GM19043 (cell line): ENCODE measurements at regions not wholly inside any gene's neighbourhood (a gene's known extent, or its start where the extent isn't known, plus 50 kb on each side); places are given as distances from the start of the nearest gene placed in this dataset.
"Not testable (repeated sequence)": the region's sequence is repeated elsewhere in the genome, so short reads cannot be mapped to it uniquely, and the experiment has no call there.

Experiments used
- ATAC-seq: cut with Tn5 transposase; IDR thresholded peaks from one replicate; pipeline ENCODE4 v1.9.1; 2021; ENCODE audit warnings: low read depth; ENCODE audit not compliant: unreplicated experiment

DNA sequence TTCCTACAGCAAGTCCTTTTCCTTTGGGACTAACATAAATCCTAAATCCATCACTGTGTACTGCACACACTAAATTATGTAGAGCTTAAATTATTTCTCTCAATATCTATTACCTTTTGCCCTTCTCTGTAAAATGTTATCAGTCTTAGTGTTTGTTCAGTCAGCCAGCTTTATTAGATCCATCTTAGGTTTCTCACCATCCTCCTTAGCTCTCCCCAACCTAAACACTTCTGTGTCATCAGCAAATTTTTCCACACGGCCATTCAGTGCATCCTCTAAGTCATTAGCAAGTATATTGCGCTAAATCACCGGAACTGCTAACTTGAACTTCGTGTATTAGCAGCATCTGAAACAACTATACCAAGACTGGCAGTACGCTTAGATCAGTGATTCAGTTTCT, 142.1 kb upstream of the ZNF438 start:
- no peak for ATAC-seq

DNA sequence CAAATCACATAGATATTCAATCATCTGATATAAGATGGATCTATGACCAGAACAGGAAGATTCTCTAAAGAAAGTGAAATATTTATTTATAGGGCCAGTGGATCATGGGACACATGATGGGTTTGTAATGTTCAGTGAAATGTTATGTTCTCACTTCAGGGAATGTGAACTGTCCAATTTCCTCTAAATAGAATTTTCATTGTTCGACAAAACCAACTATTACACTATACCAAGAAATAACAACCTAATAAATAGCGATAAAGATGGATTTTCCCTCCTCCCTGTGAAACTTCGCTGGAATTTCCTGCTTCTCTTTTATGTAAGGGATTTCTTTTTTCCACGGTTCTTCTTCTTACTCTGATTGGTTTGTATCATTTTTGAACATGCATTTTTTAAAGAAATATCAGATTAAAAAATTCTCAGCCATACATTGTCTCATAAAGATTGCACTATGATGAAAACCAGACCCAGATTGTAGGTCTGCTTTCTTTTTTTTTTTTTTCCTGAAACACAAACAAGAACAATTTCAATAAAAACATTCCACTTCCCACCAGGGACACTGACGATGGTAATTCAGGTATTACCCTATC, 139.8 kb upstream of the ZEB1 start:
- no peak for ATAC-seq

DNA sequence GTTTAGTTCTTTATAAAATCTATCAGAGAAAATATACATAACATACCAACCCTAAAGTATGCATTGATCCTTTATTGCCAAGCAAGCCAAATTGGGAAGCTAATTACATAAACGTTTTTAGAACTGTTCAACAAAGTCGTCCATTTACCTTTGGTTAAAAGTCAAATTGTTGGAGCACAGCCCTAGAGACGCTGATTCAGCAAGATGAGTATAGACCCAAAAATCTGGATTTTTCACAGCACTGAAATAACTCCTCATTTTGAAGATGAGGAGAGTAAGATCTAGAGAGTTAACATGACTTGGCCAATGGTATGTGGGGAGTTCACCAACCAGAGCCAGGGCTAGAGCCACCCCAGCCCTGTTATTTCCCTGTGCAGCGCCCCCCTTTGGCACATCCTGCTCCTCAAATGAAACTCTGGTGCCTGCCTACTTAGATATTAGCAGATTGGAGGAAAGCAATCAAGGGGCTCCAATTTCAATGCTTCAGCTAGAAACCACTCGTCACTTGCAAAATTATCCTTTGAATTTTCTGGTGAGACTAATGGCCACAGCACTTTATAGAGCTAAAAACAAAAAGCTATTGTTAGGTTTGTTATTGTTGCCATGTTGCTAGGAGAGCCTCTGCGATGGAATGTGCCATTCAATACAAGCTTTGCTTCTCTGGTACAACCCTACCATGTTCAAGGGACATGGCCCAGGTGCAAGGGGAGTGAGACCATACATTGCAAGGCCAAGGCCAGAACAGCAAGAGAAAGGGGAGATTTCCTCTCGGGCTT, 132.6 kb upstream of the ZEB1 start:
- ATAC-seq, result no peak

DNA sequence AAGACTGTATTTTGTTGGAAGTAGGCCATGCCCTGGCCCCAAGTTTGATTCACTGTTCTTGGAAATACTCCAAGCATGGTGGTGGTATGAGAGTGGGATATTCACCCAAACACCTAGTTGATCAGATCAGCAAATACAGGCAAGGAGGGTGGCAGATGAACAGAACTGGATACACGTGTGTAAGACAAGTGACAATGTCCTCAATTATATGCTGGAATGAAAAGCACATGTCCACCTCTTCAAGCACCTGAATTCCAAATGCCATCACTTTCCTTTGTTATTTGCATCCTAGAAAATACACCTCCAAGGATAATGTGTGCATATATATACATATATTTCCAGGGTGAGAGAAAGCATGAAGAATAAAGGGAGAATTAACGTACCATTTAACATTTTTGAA, 131.8 kb upstream of the ZEB1 start:
- no peak for ATAC-seq

DNA sequence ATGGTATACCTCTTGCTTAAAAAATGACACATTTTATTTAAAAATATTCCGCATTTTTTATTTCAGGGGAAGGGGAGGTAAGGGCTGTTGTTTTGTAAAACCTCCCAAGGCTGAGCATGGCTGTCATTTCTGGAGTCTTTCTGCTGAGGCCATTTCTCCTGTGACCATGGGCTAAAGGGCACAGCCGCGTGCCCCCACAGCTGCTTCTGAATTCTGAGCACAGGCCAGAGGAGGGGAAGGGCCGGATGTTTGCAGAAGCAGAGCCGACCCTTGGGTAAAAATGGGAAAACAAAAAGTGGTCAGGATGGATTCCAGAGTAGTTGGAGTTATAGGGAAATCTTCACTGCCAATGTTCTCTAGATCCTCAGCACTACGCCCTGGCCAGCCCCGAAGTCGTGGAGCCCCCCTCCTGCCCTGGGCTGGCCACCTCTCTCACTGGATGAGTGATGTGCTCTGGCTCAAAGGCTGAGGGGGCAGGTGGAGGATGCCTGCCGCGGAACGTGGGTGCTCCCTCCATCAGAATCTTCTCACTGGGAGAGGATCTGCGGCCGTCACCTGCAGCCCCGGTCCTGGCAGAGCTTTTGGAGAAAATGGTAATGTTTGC, 131.3 kb upstream of the ZEB1 start:
- no peak for ATAC-seq

DNA sequence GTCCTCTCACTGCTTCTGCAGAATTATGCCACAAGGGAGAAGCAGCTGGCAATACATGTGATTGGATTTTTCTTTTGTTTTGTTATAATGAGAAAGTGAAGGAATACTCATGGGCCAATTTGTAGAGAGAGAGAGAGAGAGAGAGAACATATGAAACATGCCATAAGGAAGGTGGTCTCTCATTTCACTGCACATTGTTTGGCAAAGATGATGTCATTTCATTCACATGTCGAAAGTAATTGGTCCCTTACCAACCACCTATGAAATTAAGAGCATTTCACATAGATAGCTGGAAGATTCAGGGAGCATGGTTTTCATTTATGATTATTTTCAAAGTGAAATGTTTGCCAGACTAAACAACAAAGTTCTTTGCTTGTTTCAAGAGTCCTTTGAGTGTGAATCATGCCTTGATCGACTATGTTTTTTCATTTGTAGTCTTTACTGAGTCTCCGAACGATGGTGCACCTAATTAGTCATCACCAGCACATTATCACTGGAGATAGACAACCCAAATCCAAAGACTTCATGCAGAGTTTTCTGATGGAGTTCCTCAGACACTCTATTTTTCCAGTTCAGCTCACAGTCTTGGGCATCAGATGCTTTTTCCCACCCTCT, 130.1 kb upstream of the ZEB1 start:
- no peak for ATAC-seq

DNA sequence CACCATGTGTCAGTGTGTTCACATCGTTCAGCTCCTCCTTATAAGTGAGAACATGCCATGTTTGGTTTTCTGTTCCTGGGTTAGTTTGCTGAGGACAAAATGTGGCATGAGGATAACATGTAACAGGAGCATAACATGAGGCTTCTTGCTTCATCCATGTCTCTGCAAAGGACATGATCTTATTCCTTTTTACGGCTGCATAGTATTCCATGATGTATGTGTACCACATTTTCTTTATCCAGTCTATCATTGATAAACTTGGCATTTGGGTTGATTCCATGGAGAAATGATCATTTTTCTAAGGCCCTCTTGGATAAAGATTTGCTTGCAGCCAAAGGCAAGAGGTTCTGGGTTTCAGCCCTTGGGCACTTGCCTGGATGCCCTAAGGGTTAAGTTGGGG, 128.5 kb upstream of the ZEB1 start:
- ATAC-seq, result no peak

DNA sequence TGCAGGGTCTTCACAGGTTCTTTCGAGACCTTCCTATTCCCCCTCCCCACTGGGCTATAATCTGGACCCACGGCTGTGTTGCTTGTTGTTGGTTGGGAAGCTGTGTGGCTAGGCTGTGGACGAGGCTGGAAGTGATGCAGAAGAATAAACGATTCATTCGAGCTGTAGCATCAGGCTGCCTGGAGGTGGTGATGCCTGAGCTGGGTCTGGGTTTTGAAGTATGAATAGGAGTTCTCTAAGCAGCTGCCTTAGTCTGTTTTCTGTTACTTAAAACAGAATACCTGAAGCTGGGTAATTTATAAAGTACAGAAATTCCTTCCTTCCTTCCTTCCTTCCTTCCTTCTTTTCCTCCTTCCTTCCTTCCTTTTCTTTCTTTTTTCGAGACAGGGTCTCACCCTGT, 126.5 kb upstream of the ZEB1 start:
- ATAC-seq, result no peak

DNA sequence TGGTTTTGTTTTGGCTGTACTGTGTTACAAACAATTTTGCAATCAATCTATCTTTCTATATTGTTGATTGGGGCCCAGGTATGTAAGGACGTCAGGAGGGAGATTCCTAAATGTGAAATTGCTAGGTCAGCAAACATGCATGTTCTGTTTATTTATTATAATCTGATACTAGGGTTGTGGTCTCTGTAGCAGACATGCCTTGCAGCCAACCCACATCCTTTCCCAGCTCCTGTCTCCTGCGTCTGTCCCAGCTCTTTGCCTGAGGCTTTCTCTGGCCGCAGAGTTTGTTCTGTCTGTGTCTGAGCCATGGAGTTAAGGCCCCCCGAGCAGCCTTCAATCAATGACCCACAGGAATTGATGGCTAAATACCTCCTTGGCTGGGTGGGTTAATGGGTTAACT, 124.0 kb upstream of the ZEB1 start:
- ATAC-seq, result no peak

DNA sequence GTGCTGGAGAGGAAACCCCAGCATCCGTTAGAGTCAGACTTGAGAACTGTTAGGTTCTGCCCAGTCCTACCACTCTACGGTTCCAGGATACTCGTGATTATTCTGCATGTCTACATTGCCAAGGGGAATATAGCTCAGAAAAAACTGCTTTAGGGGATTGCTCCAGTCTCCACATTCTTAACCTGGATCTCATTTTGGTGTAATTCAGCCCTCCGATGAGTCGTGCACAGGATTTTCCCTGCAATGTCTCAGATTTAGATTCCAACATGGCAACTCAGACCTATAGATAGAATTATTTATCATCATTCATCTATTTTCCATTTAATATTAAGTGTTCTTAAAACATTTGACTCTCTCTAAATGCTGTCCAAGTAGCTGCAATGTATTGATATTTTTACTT, 121.1 kb upstream of the ZEB1 start:
- no peak for ATAC-seq

DNA sequence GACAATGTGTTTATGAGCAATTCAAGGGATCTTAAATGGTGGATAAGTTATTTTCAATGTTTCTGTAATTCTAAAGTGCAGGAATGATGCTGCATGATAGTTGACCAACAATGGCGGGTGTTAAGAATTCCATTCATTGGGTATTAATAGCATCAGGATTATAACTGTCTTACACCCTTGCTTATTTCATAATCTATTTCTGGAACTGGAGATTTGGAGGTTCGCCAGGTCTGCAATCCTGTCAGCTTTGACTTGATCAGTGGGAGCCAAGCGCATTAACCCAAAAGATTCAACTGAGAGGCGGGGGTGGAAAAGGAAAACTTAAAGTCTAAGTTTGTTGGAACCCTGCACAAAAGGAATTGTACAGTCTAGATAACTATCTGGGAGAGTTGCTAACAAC, 114.9 kb upstream of the ZEB1 start:
- no peak for ATAC-seq

DNA sequence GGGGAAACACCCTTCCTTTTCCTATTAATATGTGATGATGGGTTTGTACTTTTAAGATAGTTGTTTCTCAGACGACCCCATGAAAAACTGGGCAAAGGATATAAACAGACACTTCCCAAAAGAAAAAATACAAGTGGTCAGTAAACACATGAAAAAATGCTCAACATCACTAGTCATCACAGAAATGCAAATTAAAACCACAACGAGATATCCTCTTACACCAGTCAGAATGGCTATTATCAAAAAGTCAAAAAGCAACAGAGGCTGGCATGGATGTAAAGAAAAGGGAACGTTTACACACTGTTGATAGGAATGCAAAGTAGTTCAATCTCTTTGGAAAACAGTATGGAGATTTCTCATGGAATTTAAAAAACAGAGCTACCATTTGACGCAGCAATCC, 111.4 kb upstream of the ZEB1 start:
- ATAC-seq, result no peak

DNA sequence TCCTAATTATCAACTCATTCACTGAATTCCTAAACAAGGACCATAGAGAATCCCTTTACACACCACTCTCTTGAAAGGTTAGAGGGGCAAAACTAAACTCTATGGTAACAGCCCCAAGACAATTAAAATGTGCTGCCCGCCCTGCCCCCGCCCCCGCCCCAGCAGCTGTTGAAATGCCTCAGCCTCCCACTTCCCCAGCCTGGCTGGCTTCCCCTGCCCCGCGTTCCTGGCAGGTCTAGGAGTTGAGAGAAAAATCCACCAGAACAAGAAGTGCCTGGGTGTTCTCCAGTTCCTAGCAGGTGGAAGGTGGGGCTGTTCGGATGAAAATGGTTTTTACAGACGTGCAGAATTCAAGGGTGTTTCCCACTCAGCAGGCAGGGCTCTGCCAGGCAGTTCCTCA, 109.5 kb upstream of the ZEB1 start:
- no peak for ATAC-seq

DNA sequence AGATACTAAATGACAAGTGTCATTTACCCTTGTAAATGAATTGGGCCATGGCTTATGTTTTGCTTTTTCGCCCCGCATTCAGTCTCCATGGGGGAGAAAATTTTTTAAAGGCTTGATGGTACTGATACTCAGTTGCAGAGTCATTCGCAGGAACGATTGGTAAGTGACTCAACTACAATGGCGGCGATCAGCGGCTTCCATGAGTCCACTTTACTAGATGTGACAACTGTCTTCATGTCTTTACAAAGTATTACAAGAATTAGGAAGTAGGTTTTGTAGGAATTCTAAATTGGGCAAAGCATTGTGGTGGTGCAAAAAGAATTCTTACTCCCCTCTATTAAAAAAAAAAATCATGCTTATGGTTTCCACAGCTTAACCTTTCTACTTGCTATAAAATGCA, 108.8 kb upstream of the ZEB1 start:
- ATAC-seq, result no peak

DNA sequence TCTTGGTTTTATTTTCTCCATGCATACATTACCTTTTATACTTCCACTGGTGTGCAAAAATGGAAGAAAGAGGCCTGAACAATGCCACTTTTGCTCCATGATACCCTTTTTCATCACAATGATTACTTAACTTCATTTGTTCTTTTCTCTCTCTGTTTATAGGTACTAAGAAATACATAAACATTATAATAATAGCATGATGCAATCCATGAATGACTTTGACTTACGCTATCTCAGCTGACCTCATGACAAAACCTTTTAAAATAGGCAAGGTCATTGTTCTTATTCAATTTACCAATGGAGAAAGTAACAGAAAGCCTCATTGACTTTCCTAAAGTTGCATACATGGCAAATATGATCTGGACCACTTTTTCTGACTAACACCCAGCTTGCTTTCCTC, 105.1 kb upstream of the ZEB1 start:
- no peak for ATAC-seq

DNA sequence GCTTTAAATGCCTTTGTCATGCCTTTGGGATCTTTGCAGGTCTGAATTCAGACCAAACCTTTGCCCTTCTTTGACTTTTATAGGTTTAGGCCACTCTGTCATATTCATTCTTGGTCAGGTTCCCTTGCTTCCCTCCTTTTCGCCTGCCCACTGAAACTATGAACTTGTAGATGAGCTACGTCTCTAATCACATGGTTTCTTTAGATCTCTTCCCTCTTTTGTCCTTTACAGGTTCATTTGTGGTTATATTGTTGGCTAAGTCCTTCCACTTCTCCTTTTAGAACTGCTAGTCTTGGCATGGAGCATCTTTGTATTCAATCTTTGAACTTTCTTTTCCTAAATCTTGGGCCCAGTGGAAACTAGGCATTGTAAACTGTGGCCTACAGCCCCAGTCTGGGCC, 104.0 kb upstream of the ZEB1 start:
- no peak for ATAC-seq

DNA sequence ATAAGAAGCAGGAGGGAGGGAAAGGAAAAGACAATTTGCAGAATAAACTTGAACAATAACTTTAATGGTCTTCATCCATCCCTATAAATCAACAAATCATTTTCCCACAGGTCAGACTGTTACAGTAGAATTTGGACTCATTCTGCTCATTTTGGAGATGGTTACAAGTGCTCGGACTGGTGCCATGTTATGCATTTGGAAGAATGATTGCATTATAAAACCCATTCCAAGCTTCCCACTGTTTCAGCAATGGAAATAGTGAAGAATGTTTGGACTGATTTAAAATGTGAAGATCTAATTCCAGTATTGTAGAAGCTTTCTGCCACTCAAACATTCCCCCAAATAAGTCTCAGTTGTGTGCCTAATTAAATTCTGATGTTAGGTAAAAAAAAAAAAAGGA, 99.7 kb upstream of the ZEB1 start:
- no peak for ATAC-seq

DNA sequence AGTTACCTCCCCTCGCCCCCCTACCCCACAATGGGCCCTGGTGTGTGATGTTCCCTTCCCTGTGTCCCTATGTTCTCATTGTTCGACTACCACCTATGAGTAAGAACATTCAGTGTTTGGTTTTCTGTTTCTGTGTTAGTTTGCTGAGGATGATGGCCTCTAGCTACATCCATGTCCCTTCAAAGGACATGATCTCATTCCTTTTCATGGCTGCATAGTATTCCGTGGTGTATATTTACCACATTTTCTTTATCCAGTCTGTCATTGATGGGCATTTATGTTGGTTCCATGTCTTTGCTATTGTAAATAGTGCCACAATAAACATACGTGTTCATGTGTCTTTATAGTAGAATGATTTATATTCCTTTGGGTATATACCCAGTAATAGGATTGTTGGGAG, 90.2 kb upstream of the ZEB1 start:
- ATAC-seq, result not testable (repeated sequence)

DNA sequence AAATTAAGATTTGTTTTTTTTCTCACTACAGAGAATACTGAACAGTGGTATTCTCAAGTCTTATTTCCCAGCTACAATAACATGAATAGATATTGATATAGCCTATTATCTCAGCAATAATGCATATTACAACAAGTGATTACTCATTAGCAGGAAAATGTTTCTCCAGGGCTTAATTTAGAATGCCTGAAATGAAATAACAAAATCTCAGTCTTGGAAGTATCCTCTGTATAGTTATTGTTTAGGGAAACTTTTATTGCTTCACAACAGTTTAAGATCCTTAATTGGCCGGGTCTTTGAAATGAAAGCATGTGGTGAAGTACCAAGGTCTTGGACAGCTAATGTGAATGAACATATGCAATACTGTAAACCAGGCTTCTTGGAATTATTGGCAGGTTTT, 79.1 kb upstream of the ZEB1 start:
- no peak for ATAC-seq

DNA sequence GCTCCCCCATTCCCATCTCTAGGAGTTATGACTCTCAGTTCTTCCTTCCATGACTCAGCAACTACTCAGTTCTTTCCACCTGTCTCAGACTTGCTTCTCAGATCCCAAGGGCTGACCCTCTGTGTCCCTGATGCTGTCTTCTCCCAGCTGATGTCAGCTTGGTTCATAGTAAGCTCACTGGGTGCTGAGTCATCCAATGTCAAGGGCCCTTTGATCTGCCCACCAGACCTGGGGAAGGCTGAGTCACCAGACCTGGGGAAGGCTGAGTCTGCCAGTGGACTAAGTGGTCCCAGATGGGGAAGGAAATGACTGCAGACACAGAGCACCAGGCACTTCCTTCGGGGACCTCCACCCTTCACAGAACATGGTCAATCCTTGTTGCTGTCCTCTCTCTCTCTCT, 76.1 kb upstream of the ZEB1 start:
- no peak for ATAC-seq

DNA sequence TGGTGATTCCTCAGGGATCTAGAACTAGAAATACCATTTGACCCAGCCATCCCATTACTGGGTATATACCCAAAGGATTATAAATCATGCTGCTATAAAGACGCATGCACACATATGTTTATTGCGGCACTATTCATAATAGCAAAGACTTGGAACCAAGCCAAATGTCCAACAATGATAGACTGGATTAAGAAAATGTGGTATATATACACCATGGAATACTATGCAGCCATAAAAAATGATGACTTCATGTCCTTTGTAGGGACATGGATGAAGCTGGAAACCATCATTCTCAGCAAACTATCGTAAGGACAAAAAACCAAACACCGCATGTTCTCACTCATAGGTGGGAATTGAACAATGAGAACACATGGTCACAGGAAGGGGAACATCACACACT, 67.9 kb upstream of the ZEB1 start:
- not testable (repeated sequence) for ATAC-seq

DNA sequence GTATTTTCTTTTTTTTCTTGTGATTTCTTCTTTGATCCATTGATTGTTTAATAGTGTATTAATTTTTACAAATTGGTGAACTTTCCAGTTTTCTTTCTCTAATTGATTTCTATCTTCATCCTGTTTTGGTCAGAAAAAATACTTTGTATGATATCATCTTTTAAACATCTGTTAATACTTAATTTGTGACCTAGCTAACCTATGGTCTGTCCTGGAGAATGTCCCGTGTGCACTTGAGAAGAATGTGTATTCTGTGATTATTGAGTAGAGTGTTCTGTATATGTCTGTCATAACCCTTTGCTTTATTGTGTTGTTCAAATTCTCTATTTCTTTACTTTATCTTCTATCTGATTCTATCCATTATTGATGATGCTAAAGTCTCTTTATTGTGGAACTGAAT, 65.8 kb upstream of the ZEB1 start:
- ATAC-seq, result no peak
